Heart left ventricle (tissue), 13 donors: ENCODE measurements at regions not wholly inside any gene's neighbourhood (a gene's known extent, or its start where the extent isn't known, plus 50 kb on each side); places are given as distances from the start of the nearest gene placed in this dataset.

Experiments used
- CTCF ChIP-seq, 12 donors: fragments of 200-600 bp; sonication (generic) in 4 of 12; IDR thresholded peaks; one replicate each; pipeline versions ENCODE4 v1.5.0 to v1.8.0; 2018 to 2022; ENCODE audit warnings: antibody characterized with exemption in 12 of 12, mild to moderate bottlenecking in 5 of 12
- POLR2A ChIP-seq, 2 donors: fragments of 450-650 bp; IDR thresholded peaks; one replicate each; pipeline ENCODE4 v1.6.1; 2017; ENCODE audit warnings: antibody characterized with exemption in 2 of 2, mild to moderate bottlenecking in 2 of 2, moderate library complexity in 2 of 2
- donor health status: ischemic (EF 13 %, LVEDD 7.1; RV severe dilation, severe dysfunction).
- donor health status: DM: no; HTN: yes; CAD: no.
- donor health status: DM: no; HTN: no; CAD: no.
- donor health status: ischemic (EF 25% LVEDD 6.9; RV normal size, moderate dysfunction).
- donor health status: ischemic (EF 25% LVEDD 5.7; RV mildly dilated, moderate dysfunction).
- donor health status: ischemic (EF 35%, LVEDD 5.7; RV mildly dilated, moderate dysfunction).
- donor health status: nonischemic (EF 11% LVEDD 7.7; RV severe dilation, severe dysfunction).
- donor health status: DM: yes; HTN: yes; CAD: no.
- donor health status: PGD.
- donor health status: ischemic (EF 29% LVEDD 5.4; RV normal size, mild dysfunction).
- donor health status: nonischemic (EF 23%, LVEDD 6.1; RV moderate dilation, normal function).

- no peak for TF ChIP-seq CTCF (IDR thresholded peaks at IDR 0.05)
- TF ChIP-seq POLR2A (IDR thresholded peaks at IDR 0.05), result no peak
Measured at GRCh38 chr6:45786355-45786781, 229.3 kb downstream of the CLIC5 start.
